Astrocyte (in vitro differentiated cells and primary cell): ENCODE measurements at regions not wholly inside any gene's neighbourhood (a gene's known extent, or its start where the extent isn't known, plus 50 kb on each side); places are given as distances from the start of the nearest gene placed in this dataset.

Experiments used
- EZH2 ChIP-seq: IDR thresholded peaks from 2 replicates; pipeline ENCODE4 v1.6.1; 2012; ENCODE audit warnings: mild to moderate bottlenecking, low read length, inconsistent platforms; ENCODE audit not compliant: insufficient read depth
- TF ChIP-seq, protein P1 (sequence below): IDR thresholded peaks from 2 replicates; pipeline ENCODE4 v1.5.1; 2011; ENCODE audit warnings: low read depth, mild to moderate bottlenecking, inconsistent platforms, low read length, moderate library complexity; ENCODE audit not compliant: insufficient read depth

DNA sequence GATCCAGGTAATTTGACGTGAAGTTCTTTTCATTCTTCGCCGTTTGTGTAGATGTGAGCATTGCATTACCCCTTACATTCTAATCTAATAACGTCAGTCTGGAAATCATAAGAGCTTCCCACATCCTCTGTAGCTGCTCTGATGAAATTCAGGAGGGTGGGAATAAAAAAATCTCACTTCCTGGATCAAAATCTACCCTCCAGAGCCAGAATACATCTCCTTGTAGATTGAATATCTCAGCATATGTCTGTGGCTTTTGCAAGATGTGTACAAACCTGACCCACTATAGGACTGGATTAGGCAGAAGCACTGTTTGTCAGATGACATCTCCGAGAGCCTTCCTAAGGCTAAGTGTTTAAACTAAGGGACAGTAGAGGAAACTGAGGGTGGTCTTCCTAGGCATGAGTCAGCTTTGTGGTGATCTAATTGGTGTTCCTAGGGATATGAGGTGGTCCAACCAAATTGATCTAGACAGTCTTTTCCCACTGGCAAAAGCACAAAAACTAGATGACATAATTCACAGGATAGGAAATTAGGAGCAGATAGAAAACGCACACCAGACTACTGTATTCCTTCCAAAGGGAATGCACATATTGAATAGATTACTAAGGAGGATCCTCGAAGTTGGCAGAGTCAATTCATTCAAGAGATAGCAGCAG is 216.3 kb upstream of the LRTM1 start:
- TF ChIP-seq, protein P1, sequence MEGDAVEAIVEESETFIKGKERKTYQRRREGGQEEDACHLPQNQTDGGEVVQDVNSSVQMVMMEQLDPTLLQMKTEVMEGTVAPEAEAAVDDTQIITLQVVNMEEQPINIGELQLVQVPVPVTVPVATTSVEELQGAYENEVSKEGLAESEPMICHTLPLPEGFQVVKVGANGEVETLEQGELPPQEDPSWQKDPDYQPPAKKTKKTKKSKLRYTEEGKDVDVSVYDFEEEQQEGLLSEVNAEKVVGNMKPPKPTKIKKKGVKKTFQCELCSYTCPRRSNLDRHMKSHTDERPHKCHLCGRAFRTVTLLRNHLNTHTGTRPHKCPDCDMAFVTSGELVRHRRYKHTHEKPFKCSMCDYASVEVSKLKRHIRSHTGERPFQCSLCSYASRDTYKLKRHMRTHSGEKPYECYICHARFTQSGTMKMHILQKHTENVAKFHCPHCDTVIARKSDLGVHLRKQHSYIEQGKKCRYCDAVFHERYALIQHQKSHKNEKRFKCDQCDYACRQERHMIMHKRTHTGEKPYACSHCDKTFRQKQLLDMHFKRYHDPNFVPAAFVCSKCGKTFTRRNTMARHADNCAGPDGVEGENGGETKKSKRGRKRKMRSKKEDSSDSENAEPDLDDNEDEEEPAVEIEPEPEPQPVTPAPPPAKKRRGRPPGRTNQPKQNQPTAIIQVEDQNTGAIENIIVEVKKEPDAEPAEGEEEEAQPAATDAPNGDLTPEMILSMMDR, result no peak
- TF ChIP-seq EZH2, result no peak
